HepG2 (cell line): ENCODE measurements at regions not wholly inside any gene's neighbourhood (a gene's known extent, or its start where the extent isn't known, plus 50 kb on each side); places are given as distances from the start of the nearest gene placed in this dataset.

Experiments
- ATAC-seq: fragments of 200-7000 bp; cut with Tn5 transposase; 3 replicates; pipeline ENCODE4 v1.9.1; 2020; ENCODE audit warnings: mild to moderate bottlenecking, moderate library complexity
- BruUV-seq: library from RNA; stranded (reverse); fragments of 400-500 nt; replicated peaks from 2 replicates; lab custom pipeline; 2021; lab: Mats Ljungman, UMichigan
- CTCF ChIA-PET: fragments of 300-600 bp; formaldehyde crosslinking; extraction: SDS; loops from one replicate; lab custom pipeline; 2021; ENCODE audit warnings: low total read pairs, inconsistent platforms, low intra/inter-chr PET ratio; lab: Yijun Ruan, JAX
- POLR2A ChIA-PET: fragments of 350-600 bp; sonication (Branson Sonifier 250); formaldehyde crosslinking; loops from one replicate; lab custom pipeline; 2020; ENCODE audit warnings: antibody characterized with exemption, inconsistent platforms; lab: Yijun Ruan, JAX
- DNase-seq: peaks from one replicate; pipeline ENCODE4 v3.0.0-alpha.2; 2015; ENCODE audit warnings: low spot score
- FAIRE-seq: peaks from 3 replicates; lab custom pipeline; 2011; peaks lifted over from hg19 to GRCh38; lab: Jason Lieb, UNC
- H2AFZ ChIP-seq: one replicate; pipeline ENCODE4 v1.6.1; 2011; ENCODE audit warnings: low read length, inconsistent platforms
- H3K27ac ChIP-seq: fragments of 300-600 bp; 3 replicates; pipeline ENCODE4 v1.8.0; 2011; ENCODE audit warnings: mixed run types, mild to moderate bottlenecking, mixed read lengths, low read length, inconsistent platforms; ENCODE audit not compliant: insufficient read depth; ENCODE audit errors: extremely low read length
- H3K27me3 ChIP-seq, 2 experiments: fragments of 200-600 bp in 1 of 2; 2 replicates in 1 of 2; 3 replicates in 1 of 2; pipeline versions ENCODE4 v1.6.0 to v1.8.0; 2011; ENCODE audit warnings: low read length in 2 of 2, mild to moderate bottlenecking in 2 of 2, moderate library complexity in 2 of 2, inconsistent platforms in 1 of 2; ENCODE audit not compliant: insufficient read depth in 2 of 2, control insufficient read depth in 1 of 2
- H3K36me3 ChIP-seq, 2 experiments: fragments of 200-600 bp in 1 of 2; replicated peaks in 1 of 2; 2 replicates in 1 of 2; 3 replicates in 1 of 2; pipeline versions ENCODE4 v1.5.1 to v1.8.0; 2011; ENCODE audit warnings: low read length in 2 of 2, inconsistent platforms in 1 of 2; ENCODE audit not compliant: insufficient read depth in 2 of 2, control insufficient read depth in 1 of 2
- H3K4me1 ChIP-seq: 2 replicates; pipeline ENCODE4 v1.5.1; 2012; ENCODE audit warnings: low read length, inconsistent platforms; ENCODE audit not compliant: insufficient read depth
- H3K4me2 ChIP-seq: 2 replicates; pipeline ENCODE4 v1.6.0; 2011; ENCODE audit warnings: low read depth, low read length, inconsistent platforms
- H3K4me3 ChIP-seq, 3 experiments: fragments of 200-600 bp in 1 of 3; sonication (generic), shearing (Covaris generic) in 1 of 3; replicated peaks in 1 of 3; 2 replicates each; pipeline ENCODE4 v1.5.1; 2011 to 2016; ENCODE audit warnings: low read length in 3 of 3, inconsistent platforms in 2 of 3, low read depth in 2 of 3, mild to moderate bottlenecking in 2 of 3, control low read depth in 1 of 3, mixed read lengths in 1 of 3; ENCODE audit not compliant: insufficient read depth in 1 of 3
- H3K79me2 ChIP-seq: one replicate; pipeline ENCODE4 v1.6.1; 2011; ENCODE audit warnings: low read length, inconsistent platforms; ENCODE audit not compliant: insufficient read depth
- H3K9ac ChIP-seq: 2 replicates; pipeline ENCODE4 v1.6.0; 2011; ENCODE audit warnings: mild to moderate bottlenecking, low read depth, low read length, inconsistent platforms; ENCODE audit not compliant: insufficient read depth
- H3K9me3 ChIP-seq: 2 replicates; pipeline ENCODE4 v1.5.1; 2012; ENCODE audit warnings: mild to moderate bottlenecking, low read length
- H4K20me1 ChIP-seq: 2 replicates; pipeline ENCODE4 v1.6.0; 2011; ENCODE audit warnings: inconsistent platforms, mild to moderate bottlenecking, low read length, moderate library complexity; ENCODE audit not compliant: insufficient read depth
- FOSL2 ChIP-seq: sonication (generic); formaldehyde crosslinking; IDR thresholded peaks from 2 replicates; pipeline ENCODE4 v1.4.0; 2020; ENCODE audit warnings: missing genetic modification reagents
- IRX3 ChIP-seq: sonication (generic); formaldehyde crosslinking; IDR thresholded peaks from 2 replicates; pipeline ENCODE4 v1.8.1; 2023; ENCODE audit warnings: mild to moderate bottlenecking, low read depth, missing genetic modification reagents, borderline replicate concordance
- JUND ChIP-seq: sonication (generic); formaldehyde crosslinking; IDR thresholded peaks from 2 replicates; pipeline ENCODE4 v1.8.0; 2022; ENCODE audit warnings: mild to moderate bottlenecking, missing genetic modification reagents
- RBAK ChIP-seq: sonication (generic); formaldehyde crosslinking; IDR thresholded peaks from 2 replicates; pipeline ENCODE4 v1.5.1; 2020; ENCODE audit warnings: mild to moderate bottlenecking, missing genetic modification reagents
- RFX3 ChIP-seq: IDR thresholded peaks from 2 replicates; pipeline ENCODE4 v1.6.1; 2016; ENCODE audit warnings: missing biosample characterization, missing genetic modification reagents
- SALL1 ChIP-seq: sonication (generic); formaldehyde crosslinking; IDR thresholded peaks from 2 replicates; pipeline ENCODE4 v1.8.0; 2022; ENCODE audit warnings: mild to moderate bottlenecking, missing genetic modification reagents
- SP140L ChIP-seq: sonication (generic); formaldehyde crosslinking; IDR thresholded peaks from 2 replicates; pipeline ENCODE4 v1.4.0; 2020; ENCODE audit warnings: missing genetic modification reagents, borderline replicate concordance
- TCF12 ChIP-seq, 2 experiments: fragments of 450-650 bp in 1 of 2; sonication (generic) in 1 of 2; formaldehyde crosslinking in 1 of 2; IDR thresholded peaks; 2 replicates each; pipeline versions ENCODE4 v1.6.1 to v1.8.0; 2017 to 2022; ENCODE audit warnings: antibody characterized with exemption in 1 of 2, mild to moderate bottlenecking in 1 of 2, missing genetic modification reagents in 1 of 2, moderate library complexity in 1 of 2
- XRCC5 ChIP-seq: fragments of 200-400 bp; formaldehyde crosslinking; optimal IDR thresholded peaks from 2 replicates; pipeline ENCODE3; 2017; ENCODE audit warnings: mild to moderate bottlenecking, low read length
- ZBTB26 ChIP-seq: IDR thresholded peaks from 2 replicates; pipeline ENCODE4 v1.6.1; 2016; ENCODE audit warnings: missing compliant biosample characterization, missing genetic modification reagents, borderline replicate concordance
- ZNF329 ChIP-seq: sonication (generic); formaldehyde crosslinking; IDR thresholded peaks from 2 replicates; pipeline ENCODE4 v1.9.0; 2021; ENCODE audit warnings: low read depth, mild to moderate bottlenecking, missing genetic modification reagents
- WGBS: methylation state at CpG from one replicate; pipeline ENCODE4 v1.1.6; 2017; ENCODE audit warnings: low lambda C conversion rate; 5-methylcytosine and 5-hydroxymethylcytosine counted together
- in situ Hi-C: cut with HindIII; loops from 2 replicates; pipeline ENCODE4 v1.10.0; 2017; ENCODE audit warnings: low pct_unique_long_range_greater_than_20kb; ENCODE audit not compliant: extremely low pct_ligation_motif_present
- intact Hi-C: fragments of 100-400 bp; cut with micrococcal nuclease; formaldehyde crosslinking; loops from one replicate; pipeline ENCODE4 v1.10.0; 2022; ENCODE audit not compliant: unreplicated experiment
- TF ChIP-seq, protein P1 (sequence below), 2 experiments: fragments of 450-650 bp in 1 of 2; sonication (generic) in 1 of 2; formaldehyde crosslinking; IDR thresholded peaks; 2 replicates each; pipeline versions ENCODE4 v1.5.0 to v1.8.0; 2020 to 2022; ENCODE audit warnings: mild to moderate bottlenecking in 1 of 2, missing genetic modification reagents in 1 of 2
- TF ChIP-seq, protein P2 (sequence below): sonication (generic); formaldehyde crosslinking; IDR thresholded peaks from 2 replicates; pipeline ENCODE4 v1.4.0; 2020; ENCODE audit warnings: missing genetic modification reagents, borderline replicate concordance

DNA sequence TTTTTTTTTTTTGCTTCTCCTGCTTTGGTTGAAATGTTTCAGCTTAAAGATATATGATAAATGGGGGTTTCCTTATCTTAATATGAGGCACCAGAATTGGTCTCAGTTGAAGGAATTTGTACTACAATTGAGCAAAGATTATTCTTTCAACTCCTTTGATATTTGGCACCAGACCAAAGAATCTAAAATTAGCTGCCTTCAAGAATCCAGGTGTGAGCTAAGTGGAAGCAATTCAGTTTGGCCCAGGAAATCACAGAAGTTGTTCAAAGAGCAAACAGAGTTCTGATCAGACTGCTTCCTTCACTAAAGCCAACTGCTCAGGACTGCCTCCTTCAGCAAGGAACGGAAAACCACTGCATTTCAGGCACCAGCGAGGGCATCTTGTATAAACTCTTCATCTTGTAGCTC lies 68.3 kb upstream of the BCAR3 start (continued):
- TF ChIP-seq XRCC5 = no peak
- no peak for TF ChIP-seq SP140L (CRISPR knock-in tag)
- no peak for TF ChIP-seq SALL1 (CRISPR knock-in tag)
- no peak for TF ChIP-seq ZBTB26 (CRISPR knock-in tag)
- no peak for TF ChIP-seq IRX3 (CRISPR knock-in tag)
- TF ChIP-seq RFX3 (CRISPR knock-in tag) = no peak

DNA sequence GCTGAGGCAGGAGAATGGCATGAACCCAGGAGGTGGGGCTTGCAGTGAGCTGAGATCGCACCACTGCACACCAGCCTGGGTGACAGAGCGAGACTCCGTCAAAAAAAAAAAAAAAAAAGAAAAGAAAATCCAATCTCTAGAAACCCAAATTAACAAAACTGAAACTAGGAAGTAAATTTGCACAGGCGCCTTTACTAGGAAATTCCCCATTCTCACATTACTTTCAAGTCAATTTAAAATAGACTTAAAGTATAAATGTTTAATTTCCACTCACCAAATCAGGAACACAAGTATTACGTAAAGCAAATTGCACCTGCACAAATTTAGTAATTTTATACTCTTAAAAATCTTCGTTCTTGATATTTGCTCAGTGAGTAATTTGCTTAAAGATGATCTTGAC lies 67.8 kb upstream of the BCAR3 start:
- POLR2A ChIA-PET = no interaction called here

More for the DNA sequence above, 67.8 kb upstream of the BCAR3 start:
- TF ChIP-seq, protein P1, sequence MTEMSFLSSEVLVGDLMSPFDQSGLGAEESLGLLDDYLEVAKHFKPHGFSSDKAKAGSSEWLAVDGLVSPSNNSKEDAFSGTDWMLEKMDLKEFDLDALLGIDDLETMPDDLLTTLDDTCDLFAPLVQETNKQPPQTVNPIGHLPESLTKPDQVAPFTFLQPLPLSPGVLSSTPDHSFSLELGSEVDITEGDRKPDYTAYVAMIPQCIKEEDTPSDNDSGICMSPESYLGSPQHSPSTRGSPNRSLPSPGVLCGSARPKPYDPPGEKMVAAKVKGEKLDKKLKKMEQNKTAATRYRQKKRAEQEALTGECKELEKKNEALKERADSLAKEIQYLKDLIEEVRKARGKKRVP (CRISPR knock-in tag; IDR thresholded peaks at IDR 0.05) = no peak
- TF ChIP-seq TCF12 (IDR thresholded peaks at IDR 0.05) (no peak), TCF12 (CRISPR knock-in tag; IDR thresholded peaks at IDR 0.05) (no peak), FOSL2 (no peak), RBAK (no peak), JUND (CRISPR knock-in tag) (no peak), ZNF329 (no peak)
- TF ChIP-seq, protein P2, sequence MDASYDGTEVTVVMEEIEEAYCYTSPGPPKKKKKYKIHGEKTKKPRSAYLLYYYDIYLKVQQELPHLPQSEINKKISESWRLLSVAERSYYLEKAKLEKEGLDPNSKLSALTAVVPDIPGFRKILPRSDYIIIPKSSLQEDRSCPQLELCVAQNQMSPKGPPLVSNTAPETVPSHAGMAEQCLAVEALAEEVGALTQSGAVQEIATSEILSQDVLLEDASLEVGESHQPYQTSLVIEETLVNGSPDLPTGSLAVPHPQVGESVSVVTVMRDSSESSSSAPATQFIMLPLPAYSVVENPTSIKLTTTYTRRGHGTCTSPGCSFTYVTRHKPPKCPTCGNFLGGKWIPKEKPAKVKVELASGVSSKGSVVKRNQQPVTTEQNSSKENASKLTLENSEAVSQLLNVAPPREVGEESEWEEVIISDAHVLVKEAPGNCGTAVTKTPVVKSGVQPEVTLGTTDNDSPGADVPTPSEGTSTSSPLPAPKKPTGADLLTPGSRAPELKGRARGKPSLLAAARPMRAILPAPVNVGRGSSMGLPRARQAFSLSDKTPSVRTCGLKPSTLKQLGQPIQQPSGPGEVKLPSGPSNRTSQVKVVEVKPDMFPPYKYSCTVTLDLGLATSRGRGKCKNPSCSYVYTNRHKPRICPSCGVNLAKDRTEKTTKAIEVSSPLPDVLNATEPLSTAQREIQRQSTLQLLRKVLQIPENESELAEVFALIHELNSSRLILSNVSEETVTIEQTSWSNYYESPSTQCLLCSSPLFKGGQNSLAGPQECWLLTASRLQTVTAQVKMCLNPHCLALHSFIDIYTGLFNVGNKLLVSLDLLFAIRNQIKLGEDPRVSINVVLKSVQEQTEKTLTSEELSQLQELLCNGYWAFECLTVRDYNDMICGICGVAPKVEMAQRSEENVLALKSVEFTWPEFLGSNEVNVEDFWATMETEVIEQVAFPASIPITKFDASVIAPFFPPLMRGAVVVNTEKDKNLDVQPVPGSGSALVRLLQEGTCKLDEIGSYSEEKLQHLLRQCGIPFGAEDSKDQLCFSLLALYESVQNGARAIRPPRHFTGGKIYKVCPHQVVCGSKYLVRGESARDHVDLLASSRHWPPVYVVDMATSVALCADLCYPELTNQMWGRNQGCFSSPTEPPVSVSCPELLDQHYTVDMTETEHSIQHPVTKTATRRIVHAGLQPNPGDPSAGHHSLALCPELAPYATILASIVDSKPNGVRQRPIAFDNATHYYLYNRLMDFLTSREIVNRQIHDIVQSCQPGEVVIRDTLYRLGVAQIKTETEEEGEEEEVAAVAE (CRISPR knock-in tag) = no peak
- H3K79me2 ChIP-seq = no peaks in the 10 kb centered on the region
- FAIRE-seq (no peak), DNase-seq (no peak), ATAC-seq (no peak)
- H3K4me1 ChIP-seq = peaks cover 43% of the 10 kb centered on the region
- intact Hi-C loops (no loop called here), in situ Hi-C loops (no loop called here)
- 94% methylated on average over 6 of the region's 6 CpGs for WGBS
- no peak overlapping the region for H3K4me2 ChIP-seq
- no peaks in the 10 kb centered on the region for H3K36me3 ChIP-seq
- H2AFZ ChIP-seq = no peak overlapping the region
- H4K20me1 ChIP-seq = no peaks in the 10 kb centered on the region
- H3K27me3 ChIP-seq = no peaks in the 10 kb centered on the region
- CTCF ChIA-PET = no interaction called here
- BruUV-seq = no TSS peak
- H3K9me3 ChIP-seq = peaks cover 5% of the 10 kb centered on the region; the same call in 1 of the 2 replicates
- no peak overlapping the region for H3K27ac ChIP-seq
- H3K9ac ChIP-seq = no peak overlapping the region
- no peak overlapping the region for H3K4me3 ChIP-seq
